Nephron (organoid): ENCODE measurements at regions not wholly inside any gene's neighbourhood (a gene's known extent, or its start where the extent isn't known, plus 50 kb on each side); places are given as distances from the start of the nearest gene placed in this dataset.
A peak's percentile ranks its signal among the peaks of the same experiment; 100 is the strongest.

ENCODE experiments used
- H3K27ac Mint-ChIP-seq, 3 experiments: 2 replicates each; pipeline ENCODE4 v1.8.0; 2020; ENCODE audit warnings: mixed read lengths in 3 of 3, mild to moderate bottlenecking in 2 of 3, moderate library complexity in 1 of 3
- H3K27me3 Mint-ChIP-seq: 2 replicates; pipeline ENCODE4 v1.8.0; 2021; ENCODE audit warnings: low read depth, mild to moderate bottlenecking, moderate library complexity, mixed read lengths
- H3K36me3 Mint-ChIP-seq: 2 replicates; pipeline ENCODE4 v1.8.0; 2020; ENCODE audit warnings: low read depth, mixed read lengths
- H3K4me1 Mint-ChIP-seq: 2 replicates; pipeline ENCODE4 v1.8.0; 2020; ENCODE audit warnings: mixed read lengths
- H3K4me3 Mint-ChIP-seq, 3 experiments: 2 replicates each; pipeline ENCODE4 v1.8.0; 2020; ENCODE audit warnings: mild to moderate bottlenecking in 3 of 3, mixed read lengths in 3 of 3, moderate library complexity in 2 of 3
- H3K9me3 Mint-ChIP-seq: 2 replicates; pipeline ENCODE4 v1.8.0; 2020; ENCODE audit warnings: mixed read lengths
- TF ChIP-seq, protein P1 (sequence below), 3 experiments: fragments of 200-600 bp; sonication (generic); IDR thresholded peaks; one replicate each; pipeline ENCODE4 v1.5.0; 2021; ENCODE audit warnings: antibody characterized with exemption in 3 of 3; ENCODE audit not compliant: unreplicated experiment in 3 of 3

DNA sequence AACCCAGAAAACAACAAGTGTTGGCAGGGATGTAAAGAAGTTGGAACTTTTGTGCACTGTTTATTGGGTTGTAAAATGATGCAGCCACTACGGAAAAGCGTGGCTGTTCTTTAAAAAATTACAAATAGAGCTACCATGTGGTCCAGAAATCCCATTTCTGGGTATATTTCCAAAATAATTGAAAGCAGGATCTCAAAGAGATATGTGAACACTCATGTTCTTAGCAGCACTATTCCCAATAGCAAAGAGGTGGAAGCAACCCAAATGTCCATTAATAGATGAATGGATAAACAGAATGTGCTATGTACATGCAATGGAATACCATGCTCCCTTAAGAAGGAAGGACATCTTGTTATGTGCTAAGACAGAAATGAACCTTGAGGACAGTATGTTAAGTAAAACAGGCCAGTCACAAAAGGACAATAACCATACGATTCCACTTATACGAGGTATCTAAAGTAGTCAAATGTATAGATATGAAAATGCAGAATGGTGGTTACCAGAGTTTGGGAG is 249.5 kb downstream of the PHLDA1 start:
- Mint-ChIP-seq H3K27me3 (no peaks in the 10 kb centered on the region), H3K36me3 (no peaks in the 10 kb centered on the region)
- TF ChIP-seq, protein P1, sequence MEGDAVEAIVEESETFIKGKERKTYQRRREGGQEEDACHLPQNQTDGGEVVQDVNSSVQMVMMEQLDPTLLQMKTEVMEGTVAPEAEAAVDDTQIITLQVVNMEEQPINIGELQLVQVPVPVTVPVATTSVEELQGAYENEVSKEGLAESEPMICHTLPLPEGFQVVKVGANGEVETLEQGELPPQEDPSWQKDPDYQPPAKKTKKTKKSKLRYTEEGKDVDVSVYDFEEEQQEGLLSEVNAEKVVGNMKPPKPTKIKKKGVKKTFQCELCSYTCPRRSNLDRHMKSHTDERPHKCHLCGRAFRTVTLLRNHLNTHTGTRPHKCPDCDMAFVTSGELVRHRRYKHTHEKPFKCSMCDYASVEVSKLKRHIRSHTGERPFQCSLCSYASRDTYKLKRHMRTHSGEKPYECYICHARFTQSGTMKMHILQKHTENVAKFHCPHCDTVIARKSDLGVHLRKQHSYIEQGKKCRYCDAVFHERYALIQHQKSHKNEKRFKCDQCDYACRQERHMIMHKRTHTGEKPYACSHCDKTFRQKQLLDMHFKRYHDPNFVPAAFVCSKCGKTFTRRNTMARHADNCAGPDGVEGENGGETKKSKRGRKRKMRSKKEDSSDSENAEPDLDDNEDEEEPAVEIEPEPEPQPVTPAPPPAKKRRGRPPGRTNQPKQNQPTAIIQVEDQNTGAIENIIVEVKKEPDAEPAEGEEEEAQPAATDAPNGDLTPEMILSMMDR (IDR thresholded peaks at IDR 0.05; ENCODE audit: unreplicated experiment in 3 of 3) = no peak

DNA sequence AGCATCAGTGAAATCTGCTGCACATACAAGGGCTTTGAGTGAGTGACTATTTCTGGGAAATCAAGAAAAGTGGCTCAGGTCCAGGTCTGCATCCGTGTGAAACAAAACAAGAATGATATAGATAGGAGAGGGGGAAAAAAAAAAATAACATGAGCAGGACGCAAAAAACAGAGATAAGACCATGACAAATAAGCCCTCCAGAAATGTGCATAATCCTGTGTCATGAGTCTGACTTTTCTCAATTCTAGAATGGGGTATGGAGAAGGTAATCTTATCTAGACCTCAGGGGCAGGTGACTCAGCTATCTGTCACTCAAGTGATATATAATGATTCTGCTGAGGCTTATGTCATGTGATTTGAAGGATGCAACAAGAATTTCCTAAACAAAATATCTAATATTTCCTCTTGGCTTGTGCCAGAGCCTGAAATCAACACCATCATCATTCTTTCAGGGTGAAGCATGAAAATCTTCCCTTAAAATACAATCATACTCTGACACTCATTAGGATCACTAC is 250.0 kb downstream of the PHLDA1 start:
- H3K27ac Mint-ChIP-seq = peak overlapping the region in 1 of 3 experiments; percentile 1
- no peaks in the 10 kb centered on the region for H3K27me3 Mint-ChIP-seq
- H3K9me3 Mint-ChIP-seq = no peaks in the 10 kb centered on the region
- no peak overlapping the region for H3K4me3 Mint-ChIP-seq
- TF ChIP-seq, protein P1 (IDR thresholded peaks at IDR 0.05; ENCODE audit: unreplicated experiment in 3 of 3) = no peak
- H3K36me3 Mint-ChIP-seq = no peaks in the 10 kb centered on the region
- H3K4me1 Mint-ChIP-seq = peaks cover 50% of the 10 kb centered on the region

More for the DNA sequence above, 249.5 kb downstream of the PHLDA1 start:
- Mint-ChIP-seq H3K27ac (no peak overlapping the region), H3K4me1 (peaks cover 50% of the 10 kb centered on the region), H3K4me3 (no peak overlapping the region), H3K9me3 (no peaks in the 10 kb centered on the region)

DNA sequence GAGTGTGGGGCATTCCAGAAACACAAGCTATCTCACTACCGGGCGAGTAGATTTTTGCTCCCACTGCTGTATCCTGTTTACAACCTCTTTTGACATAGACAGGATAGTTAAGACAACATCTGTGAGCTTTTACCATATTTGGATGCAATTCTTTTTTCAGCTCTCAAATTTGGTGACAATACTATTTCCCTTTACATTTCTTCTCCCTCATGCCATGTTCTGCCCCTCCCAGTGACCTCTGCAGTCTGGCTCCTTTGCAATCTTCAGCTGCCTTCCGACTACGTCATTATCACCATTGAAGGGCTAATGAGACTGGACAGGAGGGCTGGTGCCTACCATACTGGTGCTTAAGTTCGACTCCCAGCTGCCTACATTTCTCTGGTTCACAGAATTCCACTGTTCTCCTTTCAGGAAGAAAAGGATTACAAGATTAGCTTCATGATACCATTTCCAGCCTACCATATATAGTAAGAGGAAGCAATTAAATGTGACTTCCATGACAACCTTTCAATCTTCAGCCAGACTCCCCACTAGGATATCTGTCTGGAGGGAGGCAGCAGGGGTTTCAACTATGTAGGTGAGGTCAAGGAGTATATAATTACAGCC is 251.6 kb downstream of the PHLDA1 start:
- H3K9me3 Mint-ChIP-seq = no peaks in the 10 kb centered on the region

DNA sequence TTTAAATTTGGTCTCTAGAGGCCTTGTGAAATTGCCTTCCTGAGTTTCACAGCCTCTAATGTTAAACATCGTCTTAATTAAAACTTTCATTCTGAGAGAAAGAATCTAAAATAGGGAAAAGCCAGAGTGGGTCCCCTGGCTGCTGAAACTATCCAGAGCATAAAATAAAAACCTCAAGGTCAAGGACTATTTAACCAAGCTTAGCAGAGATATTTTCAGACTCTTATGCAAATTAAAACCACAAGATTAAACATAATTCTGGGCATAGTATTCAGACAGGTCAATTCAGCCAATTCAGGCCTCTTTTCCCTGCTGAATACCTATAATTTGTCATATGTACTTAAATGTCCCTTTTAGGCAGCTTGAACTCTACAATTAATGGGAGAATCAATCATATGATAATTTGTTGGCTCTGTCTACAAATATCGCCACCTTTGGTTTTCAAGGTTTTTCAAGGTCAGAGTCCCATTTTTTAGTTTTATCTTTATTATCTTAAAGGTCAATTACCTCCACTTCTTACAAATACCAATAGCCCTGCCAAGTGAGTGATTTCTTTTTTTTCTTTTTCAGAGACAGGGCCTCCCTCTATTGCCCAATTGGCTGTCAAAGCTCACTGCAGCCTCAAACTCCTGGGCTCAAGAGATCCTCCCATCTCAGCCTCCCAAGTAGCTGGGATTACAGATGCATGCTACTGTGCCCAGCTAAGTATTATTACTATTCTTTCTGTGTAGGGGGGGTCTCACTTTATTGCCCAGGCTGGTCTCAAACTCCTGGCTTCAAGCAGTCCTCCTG is 257.1 kb downstream of the PHLDA1 start:
- H3K27me3 Mint-ChIP-seq = no peaks in the 10 kb centered on the region
- H3K4me3 Mint-ChIP-seq = no peak overlapping the region
- H3K36me3 Mint-ChIP-seq = no peaks in the 10 kb centered on the region
- H3K27ac Mint-ChIP-seq = no peak overlapping the region
- TF ChIP-seq, protein P1 (IDR thresholded peaks at IDR 0.05; ENCODE audit: unreplicated experiment in 3 of 3) = no peak
- peaks cover under 1% of the 10 kb centered on the region for H3K4me1 Mint-ChIP-seq
- H3K9me3 Mint-ChIP-seq = no peaks in the 10 kb centered on the region

More for the DNA sequence above, 251.6 kb downstream of the PHLDA1 start:
- no peaks in the 10 kb centered on the region for H3K27me3 Mint-ChIP-seq
- H3K36me3 Mint-ChIP-seq = no peaks in the 10 kb centered on the region
- H3K27ac Mint-ChIP-seq = peak overlapping the region in 2 of 3 experiments; percentile 38 to 59
- TF ChIP-seq, protein P1 (IDR thresholded peaks at IDR 0.05; ENCODE audit: unreplicated experiment in 3 of 3) = no peak
- no peak overlapping the region for H3K4me3 Mint-ChIP-seq
- peaks cover 44% of the 10 kb centered on the region for H3K4me1 Mint-ChIP-seq

DNA sequence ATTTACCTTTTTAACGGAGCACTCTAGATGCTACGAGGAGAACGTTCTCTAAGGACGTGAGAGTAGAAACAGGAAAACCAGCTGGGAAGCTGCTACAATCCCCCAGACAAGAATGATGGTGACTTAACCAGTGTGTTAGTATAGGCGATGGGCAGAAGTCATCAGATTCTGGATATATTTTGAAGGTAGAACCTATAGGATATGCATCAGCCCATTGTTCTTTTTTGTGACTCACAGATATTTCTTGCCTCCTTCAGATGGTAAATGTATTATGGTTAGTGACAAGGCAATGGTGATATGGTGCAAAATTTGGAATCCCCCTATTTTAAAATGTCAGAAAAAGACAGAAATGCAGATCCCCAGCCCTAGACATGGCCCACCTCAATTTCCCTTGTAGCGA is 258.2 kb downstream of the PHLDA1 start:
- no peaks in the 10 kb centered on the region for H3K36me3 Mint-ChIP-seq
- no peak overlapping the region for H3K4me3 Mint-ChIP-seq
- H3K27me3 Mint-ChIP-seq = no peaks in the 10 kb centered on the region
- TF ChIP-seq, protein P1 (IDR thresholded peaks at IDR 0.05; ENCODE audit: unreplicated experiment in 3 of 3) = no peak
- H3K9me3 Mint-ChIP-seq = no peaks in the 10 kb centered on the region
- H3K27ac Mint-ChIP-seq = peak overlapping the region in 1 of 3 experiments; percentile 10
- peaks cover 3% of the 10 kb centered on the region for H3K4me1 Mint-ChIP-seq
